GM12892 (cell line): ENCODE measurements at regions not wholly inside any gene's neighbourhood (a gene's known extent, or its start where the extent isn't known, plus 50 kb on each side); places are given as distances from the start of the nearest gene placed in this dataset.

Experiments used
- POLR2A ChIP-seq: IDR thresholded peaks from 2 replicates; pipeline ENCODE4 v1.6.1; 2011; ENCODE audit warnings: low read depth, low read length, control low read depth
- POLR2AphosphoS5 ChIP-seq: IDR thresholded peaks from 2 replicates; pipeline ENCODE4 v1.6.1; 2011; ENCODE audit warnings: low read depth, low read length, control low read depth
- TAF1 ChIP-seq: IDR thresholded peaks from 2 replicates; pipeline ENCODE4 v1.6.1; 2011; ENCODE audit warnings: low read depth, mild to moderate bottlenecking, control low read depth, low read length, borderline replicate concordance

- no peak for TF ChIP-seq POLR2A
- TF ChIP-seq TAF1 = no peak
- TF ChIP-seq POLR2AphosphoS5 = no peak
These were observed 712.5 kb downstream of the MCTP2 start for GRCh38 chr15:94943888-94944287.
